Left ventricle myocardium superior (tissue), 1 donor: ENCODE measurements at regions not wholly inside any gene's neighbourhood (a gene's known extent, or its start where the extent isn't known, plus 50 kb on each side); places are given as distances from the start of the nearest gene placed in this dataset.

ENCODE experiments used
- ATAC-seq: fragments of 200-7000 bp; cut with Tn5 transposase; one replicate; pipeline ENCODE4 v1.9.1; 2020; ENCODE audit warnings: mild to moderate bottlenecking, moderate library complexity
- DNase-seq: peaks from one replicate; pipeline ENCODE4 v3.0.0-alpha.2; 2020
- intact Hi-C: fragments of 100-400 bp; cut with micrococcal nuclease; formaldehyde crosslinking; loops from one replicate; pipeline ENCODE4 v1.11.0; 2022
- donor health status: DM: no; HTN: yes; CAD: no; lungs with severe emphysema.

DNA sequence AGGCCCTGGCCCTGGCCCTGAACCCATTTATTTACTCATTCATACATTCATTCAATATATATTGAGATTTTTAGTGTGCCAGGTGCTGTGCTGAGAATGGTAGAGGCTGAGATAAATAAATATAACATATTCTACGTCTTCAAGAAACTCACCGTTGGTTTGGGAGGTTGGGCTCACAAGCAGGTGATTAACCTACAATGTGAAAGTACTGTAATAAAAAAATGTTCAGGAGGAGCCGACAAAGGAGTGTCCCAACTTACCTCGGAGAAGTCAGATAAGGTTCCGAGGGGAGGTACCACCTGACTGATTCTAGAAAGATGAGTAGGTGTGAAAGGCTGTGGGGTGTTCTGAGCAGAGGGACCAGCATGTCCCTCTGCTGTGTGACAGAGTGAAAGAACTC, 479.6 kb upstream of the KLF4 start:
- no peak for ATAC-seq
- intact Hi-C loops, result no loop called here
- DNase-seq, result no peak

DNA sequence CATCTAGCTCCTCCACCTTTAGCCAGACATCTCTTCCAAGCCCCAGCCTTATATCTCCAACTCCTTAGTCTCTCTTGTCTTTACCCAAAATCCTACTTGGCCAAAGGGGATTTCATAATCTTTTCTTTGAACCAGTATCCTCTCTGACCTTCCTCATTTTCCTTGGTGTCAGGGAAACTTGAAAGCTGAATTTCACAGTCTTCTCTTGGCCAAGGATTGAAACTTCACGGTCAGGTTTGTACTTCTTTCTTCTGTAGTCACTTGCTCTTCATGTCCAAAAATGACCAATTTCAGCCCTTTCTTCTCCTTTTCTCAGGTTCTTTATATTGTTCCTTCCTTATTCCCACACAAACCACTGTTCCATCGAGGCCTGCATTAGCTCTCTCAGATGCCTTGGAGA, 473.7 kb upstream of the KLF4 start:
- ATAC-seq, result no peak
- no peak for DNase-seq
- intact Hi-C loops, result no loop called here

DNA sequence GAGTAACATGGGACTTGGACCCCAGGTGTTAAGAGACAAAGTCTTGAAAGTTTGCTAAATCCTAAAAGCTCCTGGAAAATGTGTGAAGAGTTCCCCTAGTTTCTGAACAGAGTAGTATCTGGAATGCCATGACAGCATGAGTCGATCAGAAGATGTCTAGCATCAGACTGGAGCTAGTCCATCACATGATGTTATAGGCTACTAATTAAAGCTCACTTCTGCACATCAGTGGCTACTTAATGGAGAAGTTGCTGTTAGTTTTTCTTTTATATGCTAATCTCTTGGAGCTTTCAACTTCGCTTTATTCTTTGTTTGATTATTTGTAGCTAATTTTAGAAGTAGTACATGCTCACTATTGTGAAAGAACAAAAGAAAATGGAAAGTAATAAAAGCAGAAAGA, 471.3 kb upstream of the KLF4 start:
- intact Hi-C loops, result no loop called here
- DNase-seq, result no peak
- ATAC-seq, result no peak

DNA sequence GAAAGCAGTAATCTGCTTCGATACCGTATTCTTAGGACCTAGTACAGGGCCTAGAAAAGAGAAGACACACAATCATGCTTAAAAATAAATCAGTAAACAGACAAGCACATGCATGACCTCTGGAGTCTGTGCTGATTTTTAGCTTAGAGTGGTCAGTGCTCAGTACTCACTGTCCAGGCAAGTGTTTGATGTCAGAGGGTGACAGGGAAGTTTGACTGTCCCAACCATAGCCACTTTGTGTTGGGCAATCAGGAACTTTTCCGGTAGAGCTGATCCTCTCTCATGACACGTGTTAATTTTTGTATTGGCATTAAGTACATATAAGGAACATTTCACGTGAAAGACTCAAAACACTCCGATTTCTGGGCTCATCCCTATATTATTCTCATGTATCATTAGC, 464.7 kb upstream of the KLF4 start:
- no peak for DNase-seq
- peak; percentile 50 for ATAC-seq
- intact Hi-C loops, result no loop called here

DNA sequence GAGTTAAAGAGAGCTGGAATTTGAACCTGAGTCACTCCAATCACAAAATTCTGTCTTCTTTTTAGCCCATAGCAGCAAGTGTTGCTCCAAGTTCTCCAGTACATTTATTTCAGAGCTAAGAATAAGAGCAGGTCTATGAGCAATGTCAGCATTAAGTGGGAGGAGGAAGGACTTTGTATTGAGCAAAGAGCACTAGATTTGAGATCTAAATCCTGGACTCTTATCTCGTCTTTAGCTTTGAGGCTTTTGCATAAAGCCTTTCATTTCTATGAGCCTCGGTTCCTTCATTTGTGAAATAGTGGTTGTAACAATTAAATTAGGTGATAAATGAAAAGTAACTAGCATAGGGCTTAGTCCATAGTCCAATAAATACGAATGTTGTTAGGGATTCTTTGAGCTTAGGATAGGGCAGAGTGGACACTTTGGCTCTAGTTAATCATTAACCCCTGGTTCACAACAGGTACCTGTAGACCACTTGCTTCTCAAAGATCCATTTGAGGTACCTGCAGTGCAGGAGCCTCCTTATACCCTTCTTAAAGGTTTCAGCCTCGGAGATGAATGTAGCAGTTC, 464.1 kb upstream of the KLF4 start:
- no peak for ATAC-seq
- intact Hi-C loops, result no loop called here
- no peak for DNase-seq

DNA sequence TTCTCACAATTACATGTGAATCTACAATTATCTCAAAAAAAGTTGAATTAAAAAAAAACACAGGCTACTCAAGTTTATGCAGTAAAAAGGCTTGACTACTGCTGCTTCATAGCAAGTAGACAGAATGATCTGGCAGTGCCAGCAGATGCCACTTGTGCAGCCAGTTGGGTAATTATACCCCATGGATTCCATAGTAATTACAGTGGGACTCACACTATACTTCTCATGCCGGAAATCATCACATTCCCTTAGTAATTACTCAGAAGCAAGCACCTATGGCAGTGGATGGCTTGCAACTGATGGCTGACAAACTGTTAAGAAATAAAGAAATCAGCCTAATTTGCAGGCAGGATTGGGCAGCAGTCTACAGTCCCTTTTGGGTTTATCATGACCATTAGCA, 463.2 kb upstream of the KLF4 start:
- intact Hi-C loops, result no loop called here
- no peak for ATAC-seq
- DNase-seq, result no peak

DNA sequence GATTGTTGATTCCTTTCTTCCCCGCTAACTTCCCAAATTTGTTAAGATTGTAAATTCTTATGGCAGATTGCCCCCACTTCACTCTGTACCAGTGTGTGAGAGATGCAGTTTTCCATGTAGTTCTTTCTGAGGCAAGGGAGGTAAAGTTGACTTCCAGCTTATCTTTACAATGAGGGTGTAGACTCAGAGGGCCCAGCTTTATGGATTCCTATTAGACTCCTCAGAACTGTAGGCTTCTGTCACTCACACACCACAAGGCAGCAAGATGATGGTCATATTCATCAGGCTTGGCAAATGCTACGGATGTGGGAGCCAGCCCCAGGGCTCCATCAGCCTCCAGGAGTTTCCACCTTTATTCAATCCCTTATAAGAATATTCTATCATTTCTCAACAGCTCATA, 461.9 kb upstream of the KLF4 start:
- ATAC-seq, result no peak
- no peak for DNase-seq
- intact Hi-C loops, result no loop called here

DNA sequence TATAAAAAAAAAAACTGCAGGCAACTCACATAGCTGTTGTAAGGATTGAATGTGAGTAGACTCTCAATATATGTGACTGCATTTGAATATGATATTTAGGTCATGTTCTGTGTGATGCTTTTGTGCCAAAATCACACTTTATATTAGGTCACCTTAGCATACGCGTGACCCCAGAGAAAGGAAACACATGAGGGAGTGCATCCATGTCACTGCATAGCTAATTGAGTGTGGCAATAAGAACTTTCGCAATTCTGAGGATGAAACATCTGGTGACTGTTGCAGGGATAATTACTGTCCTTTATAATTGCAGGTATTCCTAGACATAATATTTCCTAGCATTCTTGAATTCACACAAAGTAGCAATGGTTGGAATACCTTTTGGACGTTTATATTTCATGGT, 459.5 kb upstream of the KLF4 start:
- no peak for ATAC-seq
- intact Hi-C loops, result no loop called here

DNA sequence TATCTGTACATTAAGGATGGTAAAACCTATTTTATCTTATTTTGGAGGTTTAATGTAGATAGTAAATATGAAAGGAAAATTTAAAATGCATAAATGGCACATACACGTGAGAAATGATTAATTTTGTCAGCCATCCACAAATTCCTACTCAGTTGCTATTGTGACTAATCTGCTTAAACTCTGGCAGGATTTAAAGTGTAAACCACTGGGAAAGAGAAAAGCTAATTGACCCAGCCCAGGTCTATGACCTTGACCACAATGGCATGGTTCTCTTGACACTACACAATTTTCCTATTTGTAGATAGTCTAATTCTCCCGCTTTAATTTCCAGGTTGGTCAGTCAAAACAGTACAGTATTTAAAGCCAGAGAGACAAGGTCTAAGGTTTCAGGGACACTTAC, 459.0 kb upstream of the KLF4 start:
- intact Hi-C loops, result no loop called here
- ATAC-seq (no peak), DNase-seq (no peak)

More for the DNA sequence above, 459.5 kb upstream of the KLF4 start:
- no peak for DNase-seq

DNA sequence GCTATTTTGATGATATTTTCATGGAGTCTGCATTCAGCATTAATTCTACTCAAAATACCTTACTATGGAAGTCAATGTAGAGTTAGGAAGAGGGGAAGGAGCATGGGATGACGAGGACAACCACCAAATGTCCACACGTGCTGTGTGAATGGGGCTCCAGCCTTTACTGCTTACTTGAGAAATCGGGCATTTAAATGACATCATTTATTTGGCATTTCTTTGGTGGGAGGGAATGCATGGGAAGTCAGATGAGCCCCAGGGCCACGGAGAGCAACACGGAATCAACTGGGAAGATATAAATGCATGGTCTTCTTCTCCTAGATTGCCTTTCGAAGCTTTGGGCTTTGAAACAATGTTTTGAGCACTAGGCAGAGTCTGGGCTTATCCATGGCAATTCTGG, 458.5 kb upstream of the KLF4 start:
- ATAC-seq (no peak), DNase-seq (no peak)
- intact Hi-C loops, result no loop called here

DNA sequence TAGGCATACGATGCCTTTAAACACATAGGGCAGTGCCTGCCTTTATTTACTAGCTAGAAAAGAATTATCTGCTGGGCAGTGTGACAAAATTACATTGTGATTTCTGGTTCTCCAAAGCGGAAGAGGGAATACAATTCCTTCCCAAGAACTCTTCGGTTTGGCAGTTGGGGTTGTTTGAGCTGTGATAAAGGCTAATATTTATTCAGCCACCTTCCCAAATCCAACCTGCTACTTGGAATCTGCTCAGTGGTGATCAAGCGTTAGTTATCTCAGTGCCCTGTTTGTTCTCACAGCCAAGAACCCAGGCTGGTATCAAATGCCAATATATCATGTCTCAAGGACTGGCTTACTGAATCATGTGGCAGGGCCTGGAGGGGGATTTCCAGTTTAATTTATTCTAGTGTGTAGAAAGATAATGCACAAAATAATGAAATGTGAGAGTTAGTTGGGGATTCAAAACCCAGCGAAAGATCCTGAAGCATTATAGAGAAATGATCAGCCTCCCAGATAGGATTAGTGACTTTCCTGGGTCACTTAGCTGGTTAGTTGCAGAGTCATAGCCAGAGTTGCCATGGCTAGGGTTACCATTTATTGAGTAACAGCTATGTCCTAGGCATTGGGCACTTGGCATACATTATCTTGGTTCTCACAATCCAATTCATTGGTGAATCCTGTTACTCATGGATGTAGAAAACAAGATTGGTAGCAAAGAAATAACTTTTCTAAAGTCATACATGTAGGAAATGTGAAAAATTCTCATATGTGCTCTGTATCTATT, 457.0 kb upstream of the KLF4 start:
- intact Hi-C loops, result no loop called here
- DNase-seq (no peak), ATAC-seq (no peak)

DNA sequence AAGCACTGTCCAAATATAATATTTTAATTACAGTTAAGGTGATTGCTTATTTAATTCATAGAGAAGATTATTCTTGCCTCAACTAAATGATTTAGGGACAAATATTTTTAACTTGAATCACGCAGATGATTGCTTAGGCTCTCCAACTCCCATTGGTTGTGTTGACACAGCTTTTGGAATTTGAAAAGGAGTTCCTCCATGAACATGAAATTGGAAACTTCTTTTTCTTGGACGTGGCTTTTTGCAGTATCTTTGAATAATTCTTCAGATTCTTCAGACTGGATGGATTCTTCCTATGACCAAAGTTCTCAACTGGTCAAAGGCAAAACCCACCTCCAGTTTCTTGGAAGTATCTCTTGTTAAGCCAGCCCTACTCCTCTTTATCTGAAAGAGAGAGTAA, 456.4 kb upstream of the KLF4 start:
- intact Hi-C loops, result no loop called here
- ATAC-seq, result no peak

DNA sequence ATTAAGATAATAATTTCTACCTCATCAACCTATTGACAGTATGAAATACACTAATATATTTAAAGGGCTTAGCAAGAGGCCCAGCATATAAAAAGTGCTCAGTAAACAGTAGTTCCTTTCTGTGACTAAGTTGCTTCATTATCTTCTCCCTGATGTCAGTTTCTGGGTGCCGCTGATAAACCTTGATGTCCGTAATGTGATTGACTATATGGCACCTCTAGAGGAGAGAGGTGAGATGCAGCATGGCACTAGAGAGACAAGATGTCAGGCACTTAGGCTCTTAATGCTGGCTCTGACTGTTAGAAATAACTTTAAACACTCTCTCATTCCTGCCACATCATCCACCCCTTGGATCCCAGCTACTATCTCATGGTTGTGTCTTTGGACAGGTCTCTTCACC, 455.9 kb upstream of the KLF4 start:
- intact Hi-C loops, result no loop called here
- DNase-seq, result no peak
- no peak for ATAC-seq

More for the DNA sequence above, 456.4 kb upstream of the KLF4 start:
- DNase-seq, result no peak

DNA sequence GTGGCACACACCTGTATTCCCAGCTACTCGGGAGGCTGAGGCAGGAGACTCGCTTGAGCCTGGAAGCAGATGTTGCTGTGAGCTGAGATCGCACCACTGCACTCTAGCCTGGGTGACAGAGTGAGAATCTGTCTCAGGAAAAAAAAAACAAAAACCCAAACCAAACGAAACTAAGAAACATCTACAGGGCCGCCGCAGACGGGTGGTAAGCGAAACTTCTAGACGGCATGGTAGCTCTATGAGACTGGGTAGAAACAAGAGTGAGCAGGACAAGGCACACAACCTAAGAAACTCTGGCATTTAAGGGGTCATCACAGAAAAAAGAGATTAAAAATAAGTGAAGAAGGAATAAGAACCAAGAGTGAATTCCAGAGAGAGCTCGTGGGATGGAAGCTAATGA, 454.8 kb upstream of the KLF4 start:
- intact Hi-C loops, result no loop called here
- ATAC-seq (no peak), DNase-seq (no peak)

DNA sequence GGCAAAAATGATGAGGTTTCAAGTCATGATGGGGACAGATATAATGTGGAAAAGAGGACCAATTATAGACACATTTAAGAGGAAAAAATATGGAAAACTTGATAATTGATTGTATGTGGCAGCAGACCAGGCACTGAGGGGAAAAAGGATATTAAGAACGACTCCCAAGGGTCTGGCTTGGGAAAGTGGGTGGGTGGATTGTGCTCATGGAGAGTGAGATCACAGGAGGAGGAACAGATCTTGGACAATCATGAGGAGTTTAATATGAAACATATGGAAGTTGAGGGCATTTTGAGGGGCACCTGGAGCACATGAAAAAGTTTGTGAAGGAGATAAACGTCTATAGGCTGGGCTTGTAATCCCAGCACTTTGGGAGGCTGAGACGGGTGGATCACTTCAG, 454.3 kb upstream of the KLF4 start:
- intact Hi-C loops, result no loop called here
- ATAC-seq (no peak), DNase-seq (no peak)

DNA sequence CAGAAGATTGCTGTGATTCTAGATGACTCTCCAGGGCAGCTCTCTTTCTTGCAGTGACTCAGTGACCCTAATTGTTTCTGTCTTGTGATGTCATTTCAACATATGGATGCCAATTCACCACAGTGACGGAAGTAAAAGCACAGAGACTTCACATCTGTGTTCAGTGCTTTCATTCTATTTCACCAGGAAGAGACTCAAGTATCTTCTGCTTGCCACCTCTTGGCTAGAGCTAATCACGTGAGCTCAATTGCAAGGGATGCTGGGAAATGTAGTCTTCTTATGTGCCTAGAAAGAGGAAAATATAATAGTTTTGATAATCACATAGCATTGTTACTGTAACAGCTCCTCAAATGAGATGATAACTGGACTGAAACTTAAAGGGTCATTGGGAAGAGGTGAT, 453.3 kb upstream of the KLF4 start:
- intact Hi-C loops, result no loop called here
- DNase-seq (no peak), ATAC-seq (no peak)

DNA sequence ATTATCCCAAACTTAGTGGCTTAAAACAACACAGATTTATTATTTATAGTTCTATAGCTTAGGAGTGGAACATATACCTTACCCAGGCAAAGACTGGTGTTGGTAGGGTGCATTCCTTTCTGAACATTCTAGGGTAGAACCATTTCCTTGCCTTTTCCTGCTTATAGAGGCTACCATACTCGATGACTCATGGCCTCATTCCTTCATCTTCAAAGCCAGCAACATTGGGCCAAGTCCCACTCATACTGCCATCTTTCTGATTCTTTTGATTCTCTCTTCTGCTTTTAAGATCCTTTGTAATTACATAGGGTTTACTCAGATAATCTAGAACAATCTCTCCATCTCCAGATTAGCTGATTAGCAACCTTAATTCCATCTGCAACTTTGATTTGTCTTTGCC, 452.7 kb upstream of the KLF4 start:
- intact Hi-C loops, result no loop called here
- DNase-seq (no peak), ATAC-seq (no peak)

DNA sequence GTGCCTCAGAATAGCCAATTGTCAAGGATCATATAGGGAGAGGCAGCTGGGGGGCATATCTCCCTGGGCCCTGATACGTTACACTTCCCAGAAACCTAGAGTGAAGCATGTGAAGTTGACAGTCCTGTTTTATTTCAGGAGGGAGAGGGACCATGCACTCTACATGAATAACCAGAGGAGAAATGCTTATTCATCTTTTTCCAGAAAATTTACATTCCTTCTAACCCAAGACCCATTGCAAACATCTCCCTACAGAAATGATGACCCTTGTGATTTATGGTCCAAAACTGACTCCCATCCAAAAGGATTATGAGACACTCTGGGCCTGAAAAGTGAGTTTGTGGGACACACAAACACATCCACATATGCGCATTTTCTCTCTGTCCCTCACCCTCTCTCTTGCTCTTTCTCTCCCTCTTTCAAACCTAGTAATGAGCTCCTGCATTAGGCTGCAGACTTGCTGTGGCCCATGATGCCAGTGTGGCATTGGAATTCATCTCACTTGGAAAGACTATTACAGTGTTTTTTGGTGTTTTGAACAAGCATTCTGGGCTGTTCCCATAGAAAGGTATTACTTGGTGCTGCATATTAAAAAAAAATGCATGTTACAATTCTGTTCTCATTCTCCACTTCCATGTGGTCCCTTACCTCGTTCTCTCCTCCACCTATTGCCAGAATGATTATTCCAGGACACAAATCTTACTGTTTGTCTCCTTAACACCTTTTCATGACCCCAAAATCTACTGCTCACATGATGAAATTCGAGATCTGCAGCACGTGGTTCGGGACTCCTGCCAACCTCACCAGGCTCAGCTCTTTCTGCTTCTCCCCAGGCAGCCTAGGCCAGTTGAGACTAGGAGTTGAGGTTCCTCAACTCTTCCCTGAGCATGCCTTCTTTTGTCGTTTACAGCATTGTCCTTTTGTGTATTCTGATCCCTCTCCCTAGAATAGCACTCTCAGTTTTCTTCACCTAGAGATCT, 451.3 kb upstream of the KLF4 start:
- ATAC-seq, result no peak
- DNase-seq, result no peak
- intact Hi-C loops, result no loop called here

DNA sequence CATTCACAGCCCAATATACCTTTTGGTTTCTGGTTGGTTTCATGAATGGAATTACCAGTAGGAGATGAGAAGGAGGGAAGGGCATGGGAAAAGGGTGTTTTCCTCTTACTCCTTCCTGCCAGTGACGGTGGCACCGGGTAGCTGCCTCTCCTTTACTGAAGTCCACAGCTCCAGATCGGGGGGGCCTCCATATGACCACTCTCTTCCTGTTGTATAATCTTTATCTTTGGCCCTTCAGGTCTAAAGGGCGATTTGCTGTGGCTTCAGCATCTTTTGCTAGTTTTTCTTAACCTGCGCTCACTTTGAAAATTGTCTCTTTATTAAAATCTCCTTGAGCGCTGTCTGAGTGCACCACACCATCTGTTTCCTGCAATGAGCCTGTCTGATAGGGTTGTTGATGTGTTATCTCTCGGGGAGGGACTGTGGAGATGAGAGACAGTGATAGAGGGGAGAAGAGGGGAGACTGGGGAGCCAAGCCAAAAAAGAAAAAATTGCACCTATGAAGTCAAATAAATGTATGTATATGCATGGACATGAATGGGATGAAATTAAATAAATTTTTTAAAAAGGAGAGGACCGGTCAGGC, 449.3 kb upstream of the KLF4 start:
- DNase-seq (no peak), ATAC-seq (no peak)
- intact Hi-C loops, result no loop called here

DNA sequence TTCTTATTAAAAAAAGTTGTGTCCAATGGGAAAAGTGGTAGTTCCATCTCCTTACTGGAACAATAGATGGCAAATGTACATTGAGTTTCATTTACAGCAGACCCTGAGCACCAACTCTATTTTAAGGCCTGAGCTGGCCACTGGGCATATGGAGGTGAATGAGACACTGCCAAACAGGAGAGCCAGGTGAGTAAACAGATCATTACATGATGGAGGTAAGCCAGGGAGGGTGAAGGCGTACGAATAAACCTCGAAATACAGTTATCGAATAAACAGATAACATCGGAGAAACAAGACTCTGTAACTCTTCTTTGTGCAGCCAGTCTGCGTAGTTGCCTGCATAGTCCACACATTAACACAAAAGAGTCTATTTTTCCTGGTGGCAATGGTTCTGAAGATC, 446.4 kb upstream of the KLF4 start:
- ATAC-seq, result no peak
- DNase-seq, result no peak
- intact Hi-C loops, result no loop called here
